ENCODE measurements at regions not wholly inside any gene's neighbourhood (a gene's known extent, or its start where the extent isn't known, plus 50 kb on each side); places are given as distances from the start of the nearest gene placed in this dataset.

DNA sequence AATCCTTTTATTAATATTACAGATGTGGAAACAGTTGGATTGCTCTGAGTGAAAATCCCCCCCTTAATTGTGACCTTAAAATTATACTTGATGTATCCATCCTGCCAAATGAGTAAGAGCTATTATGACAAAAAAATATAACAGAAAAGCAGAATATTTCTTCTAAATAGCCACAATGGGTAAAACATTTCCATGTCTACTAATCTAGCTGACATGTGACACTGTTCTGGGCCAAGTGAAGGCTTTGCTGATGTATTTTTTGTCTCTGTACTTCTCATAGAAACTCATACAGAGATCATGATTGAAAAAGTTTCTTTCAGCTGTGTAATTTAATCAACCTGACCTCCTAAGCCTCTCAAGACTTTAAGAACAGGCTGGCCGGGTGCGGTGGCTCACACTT lies 569.1 kb upstream of the ZFP42 start:
- dilution Hi-C loops (cut with MboI; ENCODE audit: extremely low pct_ligation_motif_present, low sequenced_read_pairs), result no loop called here
- Histone ChIP-seq H3K9ac (ENCODE audit: control insufficient read depth, extremely low read depth, insufficient read depth, low read length) (no peak overlapping the region), H3K4me2 (ENCODE audit: control insufficient read depth, extremely low read depth, insufficient read depth, low read depth, low read length) (no peak overlapping the region), H3K4me1 (ENCODE audit: control insufficient read depth, extremely low read depth, insufficient read depth, low read length) (no peaks in the 10 kb centered on the region), H2AFZ (ENCODE audit: control insufficient read depth, low read length) (no peak overlapping the region), H3K79me2 (ENCODE audit: control insufficient read depth, insufficient read depth, low read length) (no peaks in the 10 kb centered on the region), H3K4me3 (ENCODE audit: control insufficient read depth in 2 of 3, extremely low read depth in 1 of 3, insufficient read depth in 2 of 3, low read depth in 1 of 3, low read length in 3 of 3) (no peak overlapping the region), H3K36me3 (ENCODE audit: control insufficient read depth in 2 of 2, extremely low read depth in 1 of 2, insufficient read depth in 2 of 2, low read length in 2 of 2) (no peaks in the 10 kb centered on the region), H3K9me1 (ENCODE audit: control insufficient read depth, extremely low read depth, insufficient read depth, low read length) (no peaks in the 10 kb centered on the region), H4K20me1 (ENCODE audit: control insufficient read depth, extremely low read depth, insufficient read depth, low read length) (no peaks in the 10 kb centered on the region), H3K9me3 (ENCODE audit: control insufficient read depth, low read depth, low read length) (no peaks in the 10 kb centered on the region), H3K27me3 (ENCODE audit: control insufficient read depth, extremely low read depth, insufficient read depth, low read length) (no peaks in the 10 kb centered on the region), H3K27ac (ENCODE audit: control insufficient read depth, insufficient read depth, low read length) (no peak overlapping the region)
- FAIRE-seq, result no peak
- DNase-seq (ENCODE audit: low read depth, low spot score), result no peak
- TF ChIP-seq, protein P1, sequence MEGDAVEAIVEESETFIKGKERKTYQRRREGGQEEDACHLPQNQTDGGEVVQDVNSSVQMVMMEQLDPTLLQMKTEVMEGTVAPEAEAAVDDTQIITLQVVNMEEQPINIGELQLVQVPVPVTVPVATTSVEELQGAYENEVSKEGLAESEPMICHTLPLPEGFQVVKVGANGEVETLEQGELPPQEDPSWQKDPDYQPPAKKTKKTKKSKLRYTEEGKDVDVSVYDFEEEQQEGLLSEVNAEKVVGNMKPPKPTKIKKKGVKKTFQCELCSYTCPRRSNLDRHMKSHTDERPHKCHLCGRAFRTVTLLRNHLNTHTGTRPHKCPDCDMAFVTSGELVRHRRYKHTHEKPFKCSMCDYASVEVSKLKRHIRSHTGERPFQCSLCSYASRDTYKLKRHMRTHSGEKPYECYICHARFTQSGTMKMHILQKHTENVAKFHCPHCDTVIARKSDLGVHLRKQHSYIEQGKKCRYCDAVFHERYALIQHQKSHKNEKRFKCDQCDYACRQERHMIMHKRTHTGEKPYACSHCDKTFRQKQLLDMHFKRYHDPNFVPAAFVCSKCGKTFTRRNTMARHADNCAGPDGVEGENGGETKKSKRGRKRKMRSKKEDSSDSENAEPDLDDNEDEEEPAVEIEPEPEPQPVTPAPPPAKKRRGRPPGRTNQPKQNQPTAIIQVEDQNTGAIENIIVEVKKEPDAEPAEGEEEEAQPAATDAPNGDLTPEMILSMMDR (optimal IDR thresholded peaks at IDR 0.05 in 1 of 3, IDR thresholded peaks at IDR 0.05 in 1 of 3, conservative IDR thresholded peaks at IDR 0.05 in 1 of 3; ENCODE audit: extremely low read depth in 1 of 3, insufficient read depth in 2 of 3, low read length in 3 of 3), result no peak
- no peak for TF ChIP-seq EZH2 (IDR thresholded peaks at IDR 0.05; ENCODE audit: low read length)

DNA sequence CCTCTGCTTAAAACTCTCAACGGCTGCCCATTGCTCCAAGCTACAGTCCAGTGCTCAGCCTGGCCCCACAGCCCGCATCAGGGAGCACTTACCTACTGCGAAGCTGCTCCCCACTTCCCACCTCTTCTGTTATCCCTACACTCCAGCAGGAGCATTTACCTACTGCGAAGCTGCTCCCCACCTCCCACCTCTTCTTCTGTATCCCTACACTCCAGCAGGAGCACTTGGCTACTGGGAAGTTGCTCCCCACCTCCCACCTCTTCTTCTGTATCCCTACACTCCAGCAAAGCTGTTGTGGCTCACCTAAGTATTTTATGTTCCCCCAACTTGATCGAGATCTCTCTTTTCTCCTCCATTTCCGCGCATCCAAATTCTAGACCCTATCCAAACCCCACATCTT lies 563.3 kb upstream of the ZFP42 start:
- DNase-seq (ENCODE audit: low read depth, low spot score), result no peak
- no peak overlapping the region for H3K9ac ChIP-seq (ENCODE audit: control insufficient read depth, extremely low read depth, insufficient read depth, low read length)
- no peak overlapping the region for H3K4me3 ChIP-seq (ENCODE audit: control insufficient read depth in 2 of 3, extremely low read depth in 1 of 3, insufficient read depth in 2 of 3, low read depth in 1 of 3, low read length in 3 of 3)
- FAIRE-seq, result no peak
- H3K9me1 ChIP-seq (ENCODE audit: control insufficient read depth, extremely low read depth, insufficient read depth, low read length), result no peaks in the 10 kb centered on the region
- no peaks in the 10 kb centered on the region for H3K79me2 ChIP-seq (ENCODE audit: control insufficient read depth, insufficient read depth, low read length)
- no peaks in the 10 kb centered on the region for H3K4me1 ChIP-seq (ENCODE audit: control insufficient read depth, extremely low read depth, insufficient read depth, low read length)
- no peak for TF ChIP-seq EZH2 (IDR thresholded peaks at IDR 0.05; ENCODE audit: low read length)
- TF ChIP-seq, protein P1 (optimal IDR thresholded peaks at IDR 0.05 in 1 of 3, IDR thresholded peaks at IDR 0.05 in 1 of 3, conservative IDR thresholded peaks at IDR 0.05 in 1 of 3; ENCODE audit: extremely low read depth in 1 of 3, insufficient read depth in 2 of 3, low read length in 3 of 3), result no peak
- no peak overlapping the region for H3K4me2 ChIP-seq (ENCODE audit: control insufficient read depth, extremely low read depth, insufficient read depth, low read depth, low read length)
- no peaks in the 10 kb centered on the region for H3K9me3 ChIP-seq (ENCODE audit: control insufficient read depth, low read depth, low read length)
- no peaks in the 10 kb centered on the region for H3K36me3 ChIP-seq (ENCODE audit: control insufficient read depth in 2 of 2, extremely low read depth in 1 of 2, insufficient read depth in 2 of 2, low read length in 2 of 2)
- dilution Hi-C loops (cut with MboI; ENCODE audit: extremely low pct_ligation_motif_present, low sequenced_read_pairs), result no loop called here
- no peak overlapping the region for H2AFZ ChIP-seq (ENCODE audit: control insufficient read depth, low read length)
- H3K27ac ChIP-seq (ENCODE audit: control insufficient read depth, insufficient read depth, low read length), result no peak overlapping the region
- no peaks in the 10 kb centered on the region for H4K20me1 ChIP-seq (ENCODE audit: control insufficient read depth, extremely low read depth, insufficient read depth, low read length)
- H3K27me3 ChIP-seq (ENCODE audit: control insufficient read depth, extremely low read depth, insufficient read depth, low read length), result no peaks in the 10 kb centered on the region
